ENCODE measurements at regions not wholly inside any gene's neighbourhood (a gene's known extent, or its start where the extent isn't known, plus 50 kb on each side); places are given as distances from the start of the nearest gene placed in this dataset.
"Not testable (repeated sequence)": the region's sequence is repeated elsewhere in the genome, so short reads cannot be mapped to it uniquely, and the experiment has no call there.

DNA sequence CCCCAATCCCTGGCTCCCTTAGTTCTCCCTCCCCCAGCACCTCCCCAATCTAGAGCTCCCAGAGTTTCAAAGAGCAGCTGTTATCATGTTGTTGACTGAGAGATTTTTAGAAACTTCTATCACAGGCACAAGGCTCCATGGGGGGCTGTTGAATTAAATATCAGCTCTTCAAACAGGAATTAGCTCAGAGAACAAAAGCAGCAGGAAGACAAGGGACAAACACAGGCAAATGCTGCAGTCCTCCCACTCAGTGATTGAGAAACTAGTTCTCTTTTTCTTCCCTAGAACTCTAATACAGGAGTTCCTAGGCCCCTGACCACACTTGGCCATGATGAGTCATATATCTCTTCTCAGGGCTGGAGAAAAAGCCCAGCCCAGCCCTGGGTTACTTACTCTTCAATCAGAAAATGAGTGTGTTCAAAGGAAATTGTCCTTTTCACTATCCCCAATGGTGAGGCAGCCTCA lies 262.1 kb downstream of the IGSF11 start:
- DNase-seq, result peak; percentile 26

DNA sequence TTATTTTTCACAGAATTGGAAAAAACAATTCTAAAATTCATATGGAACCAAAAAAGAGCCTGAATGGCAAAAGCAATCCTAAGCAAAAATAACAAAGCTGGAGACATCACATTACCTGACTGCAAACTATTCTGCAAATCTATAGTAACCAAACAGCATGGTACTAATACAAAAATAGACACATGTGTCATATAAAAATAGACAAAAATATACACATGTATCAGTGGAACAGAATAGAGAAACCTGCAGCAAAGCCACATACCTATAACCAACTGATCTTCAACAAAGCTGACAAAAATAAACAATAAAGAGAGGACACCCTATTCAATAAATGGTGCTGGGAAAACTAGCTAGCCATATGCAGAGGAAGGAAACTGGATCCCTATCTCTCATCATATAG lies 259.6 kb downstream of the IGSF11 start:
- DNase-seq, result no peak

DNA sequence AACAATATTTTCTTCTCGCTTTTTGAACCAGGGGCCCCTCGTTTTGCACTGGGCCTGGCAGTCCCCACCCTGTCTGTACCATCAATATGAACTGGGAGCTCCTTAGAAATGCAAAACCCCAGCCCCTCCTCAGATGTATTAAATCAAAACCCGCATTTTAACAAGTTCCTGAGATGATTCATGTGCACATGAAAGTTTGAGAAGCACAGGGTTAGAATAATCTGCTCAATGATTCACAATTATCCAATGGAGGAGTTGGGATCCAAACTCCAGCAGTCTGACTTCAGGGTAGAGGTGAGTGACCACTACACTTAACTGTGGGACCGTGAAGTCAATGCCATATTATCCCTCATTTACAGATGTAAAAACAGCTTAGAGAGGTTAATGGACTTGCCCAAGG lies 256.4 kb downstream of the IGSF11 start:
- no peak for DNase-seq

DNA sequence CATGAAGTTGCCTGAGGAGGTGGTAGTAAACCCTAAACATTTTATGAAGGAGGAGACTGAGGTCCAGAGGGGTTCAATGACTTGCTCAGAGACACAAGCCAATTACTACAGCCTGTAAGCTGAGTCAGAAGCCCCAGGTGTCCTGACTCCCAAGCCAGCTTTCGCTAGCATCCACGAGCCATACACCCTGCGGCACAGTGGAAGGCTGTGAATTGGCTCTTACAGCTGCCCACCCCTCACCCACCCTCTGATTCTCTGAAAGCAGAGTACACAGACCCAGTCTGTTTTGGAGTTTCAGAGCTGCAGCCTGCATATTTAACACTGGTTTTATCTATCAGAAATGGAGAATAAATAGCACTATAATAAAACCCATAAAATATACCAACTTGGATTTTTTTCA lies 253.4 kb downstream of the IGSF11 start:
- DNase-seq, result no peak

DNA sequence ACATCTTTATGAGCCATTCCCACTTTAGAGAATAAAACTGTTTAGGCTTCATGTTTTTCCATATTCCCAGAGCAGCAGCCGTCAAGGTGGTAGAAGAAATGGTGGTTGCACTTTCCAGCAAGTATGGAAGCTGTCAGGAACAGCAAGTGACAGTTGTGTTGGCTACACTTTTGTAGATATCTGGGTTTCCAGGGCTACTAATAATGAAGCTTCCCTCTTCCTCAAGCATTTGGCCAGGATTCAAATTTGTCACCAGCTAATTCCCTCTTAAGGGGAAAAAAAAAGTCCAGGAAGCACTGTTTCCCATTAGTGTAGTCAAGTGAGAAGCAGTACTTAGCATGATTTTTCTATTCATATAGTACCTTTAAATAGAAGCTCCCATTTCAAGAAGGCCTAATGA lies 252.8 kb downstream of the IGSF11 start:
- DNase-seq, result no peak

DNA sequence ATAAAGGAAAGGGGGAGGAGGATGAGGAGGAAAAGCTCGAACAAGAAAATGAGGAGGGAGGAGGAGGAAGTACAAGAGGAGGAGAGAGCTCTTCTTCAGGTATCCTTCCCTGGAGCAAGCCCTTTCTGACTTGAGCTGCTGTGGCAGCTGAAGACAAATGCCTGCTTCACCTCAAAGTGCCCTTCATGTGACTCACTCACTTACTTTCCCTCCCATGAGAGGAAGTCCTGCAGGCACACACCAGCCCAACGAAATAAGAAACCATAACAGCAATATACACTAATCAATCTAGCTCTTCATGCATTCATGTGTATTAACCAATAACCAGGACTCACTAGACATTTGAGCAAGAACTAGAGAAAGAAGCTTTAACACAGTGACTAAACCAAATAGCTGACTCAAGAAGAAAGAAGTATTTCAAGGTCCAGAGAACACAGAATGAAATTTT lies 251.9 kb downstream of the IGSF11 start:
- no peak for DNase-seq

DNA sequence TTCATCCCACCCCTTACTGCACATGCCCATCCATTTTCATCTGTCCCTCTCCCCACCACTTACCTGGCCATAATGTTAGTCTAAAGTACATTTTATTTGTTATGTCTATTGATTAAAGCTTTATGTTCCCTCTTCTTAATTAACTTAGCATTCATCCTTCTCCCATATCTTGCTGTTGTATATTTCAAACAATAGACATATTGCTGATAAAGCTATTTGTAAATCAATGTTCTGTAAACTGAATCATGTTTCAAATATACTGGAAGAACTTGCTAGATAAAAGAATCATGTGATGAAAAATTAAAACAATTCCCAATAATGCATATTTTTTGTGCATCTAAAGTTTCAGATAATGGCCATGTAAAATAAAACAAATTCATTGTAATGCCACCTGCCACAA lies 249.2 kb downstream of the IGSF11 start:
- no peak for DNase-seq

DNA sequence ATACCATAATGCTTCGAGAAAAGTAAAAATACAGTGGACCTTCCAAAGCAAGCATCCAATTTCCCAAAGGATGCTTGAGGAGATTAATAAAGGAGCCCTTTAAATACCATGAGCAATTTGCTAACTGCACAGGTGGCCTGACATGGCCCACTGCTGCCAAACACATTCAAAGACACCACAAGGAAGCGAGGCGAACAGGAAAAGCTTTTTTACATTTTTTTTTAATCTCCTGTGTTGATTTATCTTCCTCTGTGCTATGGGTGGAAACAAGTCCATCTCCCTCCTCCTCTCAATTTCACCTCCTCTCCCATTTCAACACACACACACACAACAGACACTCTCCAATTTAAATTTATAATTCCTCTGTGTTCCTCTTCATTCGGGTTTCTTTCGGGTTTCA lies 243.4 kb downstream of the IGSF11 start:
- no peak for DNase-seq

DNA sequence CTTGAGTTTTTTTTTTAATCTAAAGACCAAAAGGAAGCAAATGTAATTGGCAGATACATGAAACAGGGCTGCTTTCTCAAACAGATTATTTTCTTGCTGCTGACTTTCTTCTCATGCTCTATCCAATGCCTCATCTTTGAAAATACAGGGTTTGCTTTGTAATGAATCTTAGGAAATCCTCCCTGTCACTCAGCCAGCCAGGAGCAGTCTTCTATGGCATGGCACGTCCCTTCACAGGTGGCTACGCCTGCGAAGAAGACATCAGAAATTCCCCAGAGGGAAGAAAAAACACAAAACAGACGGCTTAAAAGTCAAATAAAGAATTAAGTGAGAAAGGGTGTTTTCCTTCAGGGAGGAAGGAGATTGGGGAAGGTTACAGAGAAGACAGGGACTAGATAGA lies 242.5 kb downstream of the IGSF11 start:
- no peak for DNase-seq

DNA sequence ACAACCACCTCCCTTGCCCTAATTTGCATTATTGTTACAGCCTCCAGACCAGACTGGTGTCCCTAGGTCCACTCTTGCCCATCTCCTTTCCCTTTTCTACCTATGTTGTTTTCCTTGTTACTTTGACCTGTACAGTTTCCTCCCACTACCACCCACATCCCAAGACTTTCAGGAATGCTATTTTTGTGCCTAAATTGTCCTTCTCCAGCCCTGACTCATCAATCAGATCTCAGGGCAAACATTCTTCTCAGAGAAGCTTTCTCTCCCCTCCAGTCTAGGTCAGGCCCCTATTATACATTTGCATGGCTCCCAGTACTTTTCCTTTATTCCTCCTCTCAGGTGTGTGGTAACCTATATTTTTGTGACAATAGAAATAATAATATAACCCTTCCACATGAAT lies 241.5 kb downstream of the IGSF11 start:
- DNase-seq, result no peak

DNA sequence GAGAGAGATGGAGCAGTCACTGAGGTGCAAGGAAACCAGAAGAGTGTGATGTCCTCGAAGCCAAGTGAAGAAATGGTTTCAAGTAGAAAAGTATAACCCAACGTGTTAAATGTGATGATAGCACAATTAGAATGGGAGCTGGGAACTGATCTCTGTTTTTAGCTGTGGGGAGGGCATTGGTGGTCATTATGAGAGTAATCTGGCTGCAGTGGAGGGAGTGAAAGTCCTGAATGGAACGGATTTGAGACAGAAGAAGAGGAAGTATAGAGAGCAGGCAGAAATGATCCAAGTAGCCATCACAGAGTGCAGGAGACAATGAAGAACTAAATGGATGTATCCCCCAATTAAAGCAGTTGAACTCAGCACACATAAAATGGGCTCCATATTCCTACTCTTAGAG lies 235.3 kb downstream of the IGSF11 start:
- DNase-seq, result no peak

DNA sequence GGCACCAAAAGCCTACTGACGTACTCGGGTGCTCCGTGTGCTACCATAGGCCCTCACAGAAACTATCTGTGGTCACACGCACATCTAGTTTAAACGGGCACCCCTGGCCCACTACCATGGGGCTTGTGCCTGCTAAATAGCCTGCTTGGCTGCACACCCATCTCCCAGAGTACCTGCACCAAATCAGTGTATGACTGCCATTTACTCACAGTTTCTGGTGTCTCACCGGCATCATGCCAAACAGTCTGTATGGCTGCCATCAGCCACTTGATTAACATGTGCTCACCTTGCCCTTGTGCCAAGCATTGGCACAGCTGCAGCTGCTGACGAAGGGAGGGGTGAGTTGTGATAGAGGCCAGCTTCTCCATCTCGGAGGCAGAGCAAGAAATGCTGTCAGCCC lies 232.7 kb downstream of the IGSF11 start:
- DNase-seq, result no peak

DNA sequence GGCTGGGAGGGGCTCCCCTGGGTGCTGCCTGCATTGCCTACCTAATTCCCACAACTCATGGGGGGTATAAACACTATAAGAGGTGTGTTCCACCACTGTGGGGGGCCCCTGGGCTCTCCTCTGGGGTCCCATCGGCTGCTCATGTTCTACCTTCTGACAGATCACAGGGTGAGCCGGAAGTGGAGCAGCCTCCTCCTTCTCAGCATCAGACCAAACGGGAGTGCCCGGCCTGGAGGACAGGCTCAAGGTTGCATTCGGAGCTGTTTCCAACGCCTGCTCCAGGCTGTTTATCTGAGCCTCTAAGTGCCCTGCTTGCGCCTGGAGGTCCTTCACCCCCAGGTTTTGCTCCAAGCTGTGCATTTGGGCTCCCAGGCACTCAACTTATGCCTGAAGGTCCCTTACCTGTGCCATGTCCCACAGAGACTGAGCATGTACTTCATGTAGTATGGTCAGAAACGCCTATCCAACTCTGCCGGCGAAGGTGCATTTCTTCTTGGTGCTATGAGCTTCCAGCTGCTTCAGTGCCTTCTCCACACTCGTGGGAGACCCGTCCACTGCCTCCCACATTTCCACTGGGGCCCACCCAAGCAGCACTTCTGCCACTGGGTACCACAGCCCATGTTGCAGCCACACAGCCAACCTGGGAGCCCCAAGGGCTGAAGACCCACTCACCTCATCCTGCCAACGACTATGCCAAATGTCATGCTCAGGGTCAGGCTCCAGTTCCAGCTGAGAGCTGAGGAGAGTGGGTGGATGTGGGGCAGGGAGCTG lies 232.1 kb downstream of the IGSF11 start:
- DNase-seq, result no peak

DNA sequence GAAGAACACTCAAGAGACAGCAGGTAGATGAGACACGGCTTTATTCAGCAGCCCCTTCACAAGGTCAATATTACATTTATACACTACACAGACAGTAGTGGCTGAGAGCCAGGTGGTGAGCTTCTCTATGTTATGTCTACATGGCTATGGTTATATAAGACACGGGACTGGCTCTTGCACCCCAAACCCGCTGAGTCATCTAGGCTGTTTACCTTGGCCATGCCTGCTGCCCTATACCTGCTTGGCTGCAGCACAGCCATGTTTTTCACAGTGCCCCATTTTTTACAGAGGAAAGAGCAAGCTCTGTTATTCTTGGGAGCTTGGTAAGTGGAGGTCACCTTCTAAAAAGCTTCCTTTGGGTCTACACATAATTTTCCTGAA lies 231.6 kb downstream of the IGSF11 start:
- DNase-seq, result no peak

DNA sequence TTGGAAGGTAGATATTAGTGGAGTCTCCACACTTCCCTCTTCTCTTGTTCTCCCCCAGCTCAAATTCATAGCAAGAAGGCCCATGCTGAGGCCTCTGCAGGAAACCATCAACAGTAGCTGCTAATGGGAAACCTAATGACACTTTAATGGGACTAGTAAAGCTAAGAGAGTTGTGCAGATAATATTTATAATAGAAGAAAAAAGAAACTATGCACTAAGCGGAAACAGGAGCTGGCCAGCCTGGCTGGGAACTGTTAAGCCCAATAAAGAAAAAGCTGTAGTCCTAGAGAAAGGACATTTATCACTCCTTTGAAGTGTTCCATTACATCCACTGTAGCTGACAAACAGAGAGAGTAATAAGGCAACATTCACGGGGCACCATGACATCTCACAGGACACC lies 229.6 kb downstream of the IGSF11 start:
- DNase-seq, result no peak

DNA sequence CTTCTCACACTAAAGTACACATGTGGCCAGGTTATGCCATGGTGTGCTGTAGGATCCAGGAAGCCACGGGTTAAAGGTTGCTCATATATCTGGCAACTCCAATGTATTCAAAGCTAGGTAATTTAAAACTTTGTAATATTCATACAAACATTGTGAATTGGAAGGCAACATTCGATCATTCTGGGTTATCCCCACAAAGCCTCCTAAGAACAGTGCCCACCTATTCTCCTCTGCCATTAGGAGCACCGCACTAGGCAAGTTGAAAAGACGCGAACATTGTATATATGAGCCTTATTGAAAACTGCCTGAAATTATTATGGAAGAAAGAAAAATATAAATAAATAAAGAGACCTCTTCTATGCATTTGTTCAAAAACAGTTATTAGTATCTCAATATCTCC lies 228.2 kb downstream of the IGSF11 start:
- DNase-seq, result no peak

DNA sequence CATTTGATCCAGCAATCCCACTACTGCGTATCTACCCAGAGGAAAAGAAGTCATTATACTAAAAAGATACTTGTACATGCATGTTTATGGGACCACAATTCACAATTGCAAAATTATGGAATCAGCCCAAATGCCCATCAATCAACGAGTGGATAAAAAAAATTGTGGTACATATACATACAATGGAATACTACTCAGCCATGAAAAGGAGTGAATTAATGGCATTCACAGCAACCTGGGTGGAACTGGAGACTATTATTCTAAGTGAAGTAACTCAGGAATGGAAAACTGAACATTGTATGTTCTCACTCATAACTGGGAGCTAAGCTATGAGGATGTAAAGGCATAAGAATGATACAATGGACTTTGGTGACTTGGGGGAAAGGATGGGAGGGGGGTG lies 227.3 kb downstream of the IGSF11 start:
- DNase-seq, result not testable (repeated sequence)

DNA sequence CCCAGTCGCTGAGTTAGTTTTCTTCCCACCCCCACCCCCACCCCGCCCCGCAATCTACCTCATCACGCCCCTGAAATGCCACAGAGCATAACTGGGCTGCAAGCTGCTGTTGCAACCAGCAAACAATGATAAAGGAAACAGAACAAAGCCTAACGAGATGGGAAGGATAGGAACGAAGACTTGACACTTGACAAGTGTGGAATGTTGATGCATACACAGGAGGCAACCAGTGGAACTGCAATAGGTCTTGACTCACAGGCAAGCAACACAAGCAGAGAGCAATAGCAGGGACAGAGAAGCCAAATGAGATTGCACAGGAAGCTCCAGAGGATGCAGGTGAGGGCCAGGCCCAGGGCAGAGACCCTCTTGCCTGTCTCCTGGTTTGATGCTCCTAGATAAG lies 225.9 kb downstream of the IGSF11 start:
- no peak for DNase-seq

DNA sequence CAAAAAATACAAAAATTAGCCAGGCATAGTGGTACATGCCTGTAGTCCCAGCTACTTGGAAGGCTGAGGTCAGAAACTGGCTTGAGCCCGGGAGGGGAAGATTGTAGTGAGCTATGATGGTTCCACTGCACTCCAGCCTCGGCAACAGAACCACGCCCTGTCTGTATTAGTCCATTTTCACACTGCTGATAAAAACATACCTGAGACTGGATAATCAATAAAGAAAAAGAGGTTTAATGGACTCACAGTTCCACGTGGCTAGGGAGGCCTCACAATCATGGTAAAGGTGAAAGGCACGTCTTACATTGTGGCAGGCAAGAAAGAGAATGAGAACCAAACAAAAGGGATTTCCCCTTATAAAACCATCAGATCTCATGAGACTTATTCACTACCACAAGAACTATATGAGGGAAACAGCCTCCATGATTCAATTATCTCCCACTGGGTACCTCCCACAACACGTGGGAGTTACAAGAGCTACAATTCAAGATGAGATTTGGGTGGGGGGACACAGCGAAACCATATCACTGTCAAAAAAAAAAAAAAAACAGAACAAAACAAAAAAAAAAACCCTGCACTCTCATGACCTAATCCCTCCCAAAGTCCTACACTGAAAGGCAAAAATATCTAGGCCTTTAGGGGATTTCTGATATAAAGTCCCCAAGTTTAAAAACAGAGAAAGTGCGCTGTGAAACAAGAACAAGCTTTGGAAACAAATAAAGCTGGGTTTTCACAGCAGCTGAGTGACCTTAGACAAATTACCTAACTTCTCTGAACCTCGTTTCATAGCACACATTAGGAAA lies 224.7 kb downstream of the IGSF11 start:
- no peak for DNase-seq

DNA sequence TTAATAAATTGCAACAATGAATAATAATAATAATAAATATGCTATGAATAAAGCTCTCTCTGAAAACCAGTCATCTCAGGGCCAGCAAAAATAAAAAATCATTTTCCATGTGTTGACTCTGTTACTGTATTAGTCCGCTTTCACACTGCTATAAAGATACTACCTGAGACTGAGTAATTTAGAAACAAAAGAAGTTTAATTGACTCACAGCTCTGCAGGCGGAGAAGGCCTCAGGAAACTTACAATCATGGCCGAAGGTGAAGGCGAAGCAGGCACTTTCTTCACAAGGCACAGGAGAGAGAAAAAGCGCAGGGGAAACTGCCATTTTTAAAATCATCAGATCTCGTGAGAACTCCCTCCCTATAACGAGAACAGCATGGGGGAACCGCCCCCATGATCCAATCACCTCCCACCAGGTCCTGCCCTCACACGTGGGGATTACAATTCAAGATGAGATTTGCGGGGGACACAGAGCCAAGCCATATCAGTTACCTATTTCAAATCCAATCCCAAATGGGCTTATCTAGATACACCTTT lies 224.1 kb downstream of the IGSF11 start:
- no peak for DNase-seq

DNA sequence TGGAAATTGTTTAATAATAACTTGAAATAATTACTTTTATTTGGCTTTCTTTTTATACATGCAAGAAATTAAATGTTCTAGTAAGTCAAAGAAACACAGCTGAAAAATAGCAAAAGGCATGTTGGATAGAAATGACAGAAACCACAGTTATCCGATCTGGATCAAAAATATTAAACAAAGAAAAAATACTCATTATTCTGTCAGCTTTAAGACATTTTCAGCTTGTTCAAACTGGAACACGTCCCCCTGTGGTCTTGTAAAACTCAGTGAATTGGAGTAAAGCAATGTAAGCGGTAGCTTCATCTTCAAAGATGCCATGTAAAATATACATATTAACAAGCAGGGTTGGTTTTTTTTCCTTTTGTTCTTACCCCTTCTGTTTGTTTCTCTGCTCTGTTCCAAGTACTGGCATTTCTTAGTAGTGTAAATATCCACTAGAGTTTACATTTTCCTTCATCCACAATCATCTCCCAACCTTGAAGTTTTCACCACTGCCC lies 223.4 kb downstream of the IGSF11 start:
- DNase-seq, result no peak

DNA sequence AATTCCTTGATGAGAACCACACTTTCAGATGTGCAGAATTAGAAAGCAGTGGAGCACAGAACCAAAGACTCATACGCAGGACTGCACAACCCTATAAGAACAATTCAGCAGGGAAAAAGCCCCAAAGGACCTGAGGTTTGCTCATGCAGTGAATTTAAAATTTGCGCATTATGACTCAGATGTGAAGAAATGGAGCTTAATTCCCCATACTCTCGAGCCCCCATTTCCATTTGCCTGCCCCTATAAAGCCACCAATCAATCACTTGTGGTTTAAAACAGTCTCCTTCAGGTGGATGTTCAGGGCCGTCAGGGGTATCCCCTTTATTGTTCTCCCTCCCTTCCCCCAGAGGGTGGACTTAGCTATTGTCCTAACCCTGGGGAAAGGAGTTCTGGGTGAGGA lies 221.2 kb downstream of the IGSF11 start:
- no peak for DNase-seq

DNA sequence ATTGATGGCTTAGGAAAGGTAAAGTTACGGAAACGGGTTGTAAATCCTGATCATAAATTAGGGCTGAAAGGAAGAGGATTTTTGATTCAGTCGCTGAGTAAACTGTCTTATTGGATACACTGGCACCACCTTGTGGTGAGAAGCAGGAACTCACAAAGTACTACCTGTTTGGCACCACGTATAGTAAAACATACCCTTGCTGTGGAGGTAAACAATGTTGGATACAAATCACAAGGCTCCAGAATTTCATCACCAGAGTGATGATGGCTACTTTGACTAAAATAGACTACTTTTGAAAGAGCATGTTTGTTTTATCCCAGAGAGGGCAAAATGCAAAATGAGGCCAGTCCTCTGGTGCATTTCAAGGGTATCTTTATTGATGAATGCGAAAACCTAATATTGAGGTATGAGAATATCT lies 216.9 kb downstream of the IGSF11 start:
- peak; percentile 39 for DNase-seq

DNA sequence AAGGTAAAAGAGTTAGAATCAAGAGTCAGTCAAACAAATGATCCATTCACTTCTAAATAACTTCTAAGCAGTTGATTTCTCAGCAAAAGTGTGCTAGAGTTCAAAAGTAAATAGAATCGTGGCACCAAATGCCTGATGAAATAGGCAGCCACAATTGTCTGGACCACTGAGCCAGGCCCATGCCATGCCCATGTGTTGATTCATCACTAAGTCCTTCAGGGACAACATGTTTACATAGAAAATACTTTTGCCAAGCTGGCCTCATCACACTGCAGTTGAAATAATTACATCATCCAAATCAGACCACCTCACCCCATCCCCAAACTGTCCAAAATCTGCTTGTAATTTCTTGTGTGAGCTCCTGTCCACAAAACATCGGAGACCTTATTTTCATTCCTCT lies 216.3 kb downstream of the IGSF11 start:
- DNase-seq, result no peak

Measured in KG1 (cell line).